IMR-90 (cell line): ENCODE measurements at regions not wholly inside any gene's neighbourhood (a gene's known extent, or its start where the extent isn't known, plus 50 kb on each side); places are given as distances from the start of the nearest gene placed in this dataset.

Experiments used
- ATAC-seq: fragments of 200-7000 bp; cut with Tn5 transposase; 2 replicates; pipeline ENCODE4 v1.9.1; 2020; ENCODE audit warnings: low read depth, mild to moderate bottlenecking, moderate library complexity
- BruUV-seq: library from RNA; stranded (reverse); fragments of 400-500 nt; replicated peaks from 2 replicates; lab custom pipeline; 2021; lab: Mats Ljungman, UMichigan
- CTCF ChIA-PET: fragments of 300-600 bp; formaldehyde crosslinking; extraction: SDS; loops from one replicate; lab custom pipeline; 2021; ENCODE audit warnings: antibody characterized with exemption; lab: Yijun Ruan, JAX
- POLR2A ChIA-PET: fragments of 300-600 bp; sonication (Branson Sonifier 250); formaldehyde crosslinking; loops from one replicate; lab custom pipeline; 2022; ENCODE audit warnings: antibody characterized with exemption; ENCODE audit not compliant: unreplicated experiment; lab: Charles Lee
- DNase-seq: peaks from one replicate; pipeline ENCODE4 v3.0.0; 2013
- H2AFZ ChIP-seq: replicated peaks from 2 replicates; pipeline ENCODE3; 2013; ENCODE audit warnings: low read length, mild to moderate bottlenecking; ENCODE audit not compliant: poor library complexity
- H2AK5ac ChIP-seq: 2 replicates; pipeline ENCODE4 v1.6.1; 2013; ENCODE audit warnings: low read depth, low read length, inconsistent platforms
- H2AK9ac ChIP-seq: replicated peaks from 2 replicates; pipeline ENCODE3; 2013; ENCODE audit warnings: mild to moderate bottlenecking, low read depth, low read length, moderate library complexity; ENCODE audit not compliant: poor library complexity
- H2BK120ac ChIP-seq: 2 replicates; pipeline ENCODE4 v1.6.1; 2013; ENCODE audit warnings: low read depth, low read length, inconsistent platforms
- H2BK15ac ChIP-seq: 3 replicates; pipeline ENCODE4 v1.6.1; 2013; ENCODE audit warnings: low read depth, low read length, inconsistent platforms
- H2BK20ac ChIP-seq: 2 replicates; pipeline ENCODE4 v1.6.1; 2013; ENCODE audit warnings: low read depth, mild to moderate bottlenecking, inconsistent platforms, low read length, moderate library complexity
- H2BK5ac ChIP-seq: 2 replicates; pipeline ENCODE4 v1.6.1; 2013; ENCODE audit warnings: mild to moderate bottlenecking, low read depth, low read length, inconsistent platforms; ENCODE audit not compliant: poor library complexity, severe bottlenecking
- H3K14ac ChIP-seq: replicated peaks from 2 replicates; pipeline ENCODE4 v1.6.1; 2013; ENCODE audit warnings: low read depth, low read length, inconsistent platforms
- H3K18ac ChIP-seq: 2 replicates; pipeline ENCODE4 v1.6.1; 2013; ENCODE audit warnings: low read depth, low read length, control low read depth
- H3K23ac ChIP-seq: 2 replicates; pipeline ENCODE4 v1.6.1; 2013; ENCODE audit warnings: low read depth, low read length, inconsistent platforms
- H3K27ac ChIP-seq: 2 replicates; pipeline ENCODE4 v1.5.1; 2013; ENCODE audit warnings: mild to moderate bottlenecking, control low read depth, low read length; ENCODE audit not compliant: insufficient read depth
- H3K27me3 ChIP-seq: 2 replicates; pipeline ENCODE4 v1.6.1; 2013; ENCODE audit warnings: low read length; ENCODE audit not compliant: control insufficient read depth, insufficient read depth
- H3K36me3 ChIP-seq: 2 replicates; pipeline ENCODE4 v1.6.1; 2013; ENCODE audit warnings: low read length, mixed read lengths; ENCODE audit not compliant: control insufficient read depth, insufficient read depth
- H3K4ac ChIP-seq: 2 replicates; pipeline ENCODE4 v1.6.1; 2013; ENCODE audit warnings: low read depth, low read length, inconsistent platforms
- H3K4me1 ChIP-seq: 2 replicates; pipeline ENCODE4 v1.6.1; 2013; ENCODE audit warnings: low read length, mixed read lengths; ENCODE audit not compliant: control insufficient read depth, insufficient read depth
- H3K4me2 ChIP-seq: 2 replicates; pipeline ENCODE4 v1.6.1; 2013; ENCODE audit warnings: low read depth, mild to moderate bottlenecking, control low read depth, low read length, moderate library complexity
- H3K4me3 ChIP-seq: 2 replicates; pipeline ENCODE4 v1.5.1; 2013; ENCODE audit warnings: low read depth, mild to moderate bottlenecking, control low read depth, low read length, moderate library complexity; ENCODE audit not compliant: insufficient read depth
- H3K56ac ChIP-seq: 2 replicates; pipeline ENCODE4 v1.6.1; 2013; ENCODE audit warnings: low read length, inconsistent platforms; ENCODE audit not compliant: insufficient read depth; ENCODE audit errors: extremely low read depth
- H3K79me1 ChIP-seq, 2 experiments: 2 replicates each; pipeline ENCODE4 v1.6.1; 2013; ENCODE audit warnings: low read length in 2 of 2, inconsistent platforms in 1 of 2, low read depth in 1 of 2
- H3K9ac ChIP-seq: 2 replicates; pipeline ENCODE4 v1.6.1; 2013; ENCODE audit warnings: low read depth, low read length, control low read depth
- H3K9me1 ChIP-seq: 2 replicates; pipeline ENCODE4 v1.6.1; 2013; ENCODE audit warnings: low read length, inconsistent platforms; ENCODE audit not compliant: insufficient read depth
- H3K9me3 ChIP-seq: 2 replicates; pipeline ENCODE4 v1.6.1; 2013; ENCODE audit warnings: low read length; ENCODE audit not compliant: control insufficient read depth, insufficient read depth
- H4K20me1 ChIP-seq: 2 replicates; pipeline ENCODE4 v1.6.1; 2013; ENCODE audit warnings: low read length, inconsistent platforms; ENCODE audit not compliant: insufficient read depth
- H4K5ac ChIP-seq: 2 replicates; pipeline ENCODE4 v1.6.1; 2013; ENCODE audit warnings: mild to moderate bottlenecking, low read depth, low read length, control low read depth
- H4K8ac ChIP-seq, 2 experiments: 2 replicates each; pipeline ENCODE4 v1.6.1; 2013; ENCODE audit warnings: low read depth in 2 of 2, low read length in 2 of 2, control low read depth in 1 of 2, inconsistent platforms in 1 of 2
- H4K91ac ChIP-seq: 2 replicates; pipeline ENCODE4 v1.6.1; 2013; ENCODE audit warnings: low read depth, low read length, inconsistent platforms; ENCODE audit not compliant: insufficient read depth
- BHLHE40 ChIP-seq: fragments of 150-350 bp; IDR thresholded peaks from 2 replicates; pipeline ENCODE4 v1.6.1; 2016; ENCODE audit warnings: mild to moderate bottlenecking, low read depth, low read length
- CEBPB ChIP-seq: IDR thresholded peaks from 2 replicates; pipeline ENCODE4 v1.6.1; 2012; ENCODE audit warnings: low read depth, low read length, improper control_type of control experiment
- CHD1 ChIP-seq: IDR thresholded peaks from 2 replicates; pipeline ENCODE4 v1.6.1; 2012; ENCODE audit warnings: low read depth, low read length, improper control_type of control experiment
- ELK1 ChIP-seq: fragments of 150-350 bp; IDR thresholded peaks from 2 replicates; pipeline ENCODE4 v1.6.1; 2016; ENCODE audit warnings: low read depth, mild to moderate bottlenecking, low read length, moderate library complexity, borderline replicate concordance
- FOS ChIP-seq: fragments of 150-350 bp; IDR thresholded peaks from 2 replicates; pipeline ENCODE4 v1.6.1; 2016; ENCODE audit warnings: low read depth, low read length
- MAFK ChIP-seq: IDR thresholded peaks from 2 replicates; pipeline ENCODE4 v1.6.1; 2012; ENCODE audit warnings: low read depth, low read length, improper control_type of control experiment
- MAZ ChIP-seq: IDR thresholded peaks from 2 replicates; pipeline ENCODE4 v1.6.1; 2012; ENCODE audit warnings: low read depth, mild to moderate bottlenecking, low read length, improper control_type of control experiment, moderate library complexity, borderline replicate concordance
- NFE2L2 ChIP-seq: fragments of 150-350 bp; IDR thresholded peaks from 2 replicates; pipeline ENCODE4 v1.6.1; 2016; ENCODE audit warnings: low read depth, mild to moderate bottlenecking, low read length
- POLR2A ChIP-seq: IDR thresholded peaks from 2 replicates; pipeline ENCODE4 v1.6.1; 2012; ENCODE audit warnings: mild to moderate bottlenecking, low read depth, low read length
- RCOR1 ChIP-seq: IDR thresholded peaks from 2 replicates; pipeline ENCODE4 v1.6.1; 2012; ENCODE audit warnings: mild to moderate bottlenecking, low read length, improper control_type of control experiment; ENCODE audit not compliant: insufficient replicate concordance
- RFX5 ChIP-seq: IDR thresholded peaks from 2 replicates; pipeline ENCODE4 v1.8.0; 2012; ENCODE audit warnings: low read depth, mild to moderate bottlenecking, low read length, moderate library complexity
- SMC3 ChIP-seq: fragments of 150-350 bp; IDR thresholded peaks from 2 replicates; pipeline ENCODE4 v1.6.1; 2016; ENCODE audit warnings: low read depth, mild to moderate bottlenecking, antibody characterized with exemption, low read length, moderate library complexity
- USF2 ChIP-seq: fragments of 150-350 bp; IDR thresholded peaks from 2 replicates; pipeline ENCODE4 v1.6.1; 2017; ENCODE audit warnings: mild to moderate bottlenecking, antibody characterized with exemption, low read length, low read depth
- WGBS, 2 experiments: methylation state at CpG; one replicate each; pipeline versions ENCODE4 v1.1.5 to v1.1.7; 2013; ENCODE audit warnings: missing lambda C conversion rate in 2 of 2; ENCODE audit not compliant: insufficient read length in 1 of 2; ENCODE audit errors: extremely low coverage in 2 of 2; 5-methylcytosine and 5-hydroxymethylcytosine counted together
- dilution Hi-C: fragments of 300-500 bp; cut with HindIII; formaldehyde crosslinking; loops from one replicate; pipeline ENCODE4 v1.14.3; 2018; ENCODE audit warnings: low sequenced_read_pairs; ENCODE audit not compliant: unreplicated experiment
- in situ Hi-C: fragments of 300-500 bp; cut with MboI; formaldehyde crosslinking; loops from 3 replicates; pipeline ENCODE4 v1.14.3; 2019; ENCODE audit warnings: low sequenced_read_pairs, inconsistent platforms, mixed read lengths
- intact Hi-C: fragments of 100-400 bp; cut with micrococcal nuclease; formaldehyde crosslinking; loops from 2 replicates; pipeline ENCODE4 v1.10.0; 2022

- in situ Hi-C loops = no loop called here
Measured at GRCh38 chr3:159748425-159748824, 240.2 kb upstream of the IL12A start.

More at GRCh38 chr3:159748425-159748824, 240.2 kb upstream of the IL12A start:
- Histone ChIP-seq H4K91ac (no peak overlapping the region), H2BK20ac (no peak overlapping the region), H3K9me1 (no peaks in the 10 kb centered on the region; the same call in 1 of the 2 replicates), H3K27me3 (no peaks in the 10 kb centered on the region), H3K4ac (no peak overlapping the region), H2AK9ac (no peak overlapping the region), H4K8ac (no peak overlapping the region; a peak in 1 of 4 replicates), H3K14ac (no peak overlapping the region), H3K18ac (no peak overlapping the region), H3K79me1 (peaks cover 0 to 3% of the 10 kb centered on the region in 2 experiments; a peak in 2 of 4 replicates), H2BK15ac (no peak overlapping the region), H3K36me3 (no peaks in the 10 kb centered on the region), H4K20me1 (no peaks in the 10 kb centered on the region), H2AK5ac (no peak overlapping the region), H4K5ac (peak overlapping the region; percentile 63; the same call in 1 of the 2 replicates), H3K27ac (no peak overlapping the region), H2BK5ac (no peak overlapping the region), H3K9me3 (no peaks in the 10 kb centered on the region), H3K9ac (no peak overlapping the region), H3K4me1 (peaks cover 5% of the 10 kb centered on the region), H3K4me3 (no peak overlapping the region), H3K23ac (no peak overlapping the region), H3K4me2 (no peak overlapping the region), H3K56ac (no peak overlapping the region), H2BK120ac (no peak overlapping the region), H2AFZ (no peak overlapping the region)
- DNase-seq (no peak), ATAC-seq (no peak)
- intact Hi-C loops (no loop called here), dilution Hi-C loops (no loop called here)
- ChIA-PET CTCF (no interaction called here), POLR2A (no interaction called here)
- no peak for TF ChIP-seq MAZ
- no peak for TF ChIP-seq CHD1
- no peak for TF ChIP-seq RCOR1
- no peak for TF ChIP-seq ELK1
- TF ChIP-seq NFE2L2 = no peak
- TF ChIP-seq FOS = no peak
- no peak for TF ChIP-seq CEBPB
- no peak for TF ChIP-seq USF2
- TF ChIP-seq POLR2A = no peak
- TF ChIP-seq MAFK = no peak
- no peak for TF ChIP-seq RFX5
- no peak for TF ChIP-seq BHLHE40
- TF ChIP-seq SMC3 = no peak
- WGBS, 2 experiments = no CpG with 5 or more reads among the region's 1 CpG
- no TSS peak for BruUV-seq
